ENCODE measurements at regions not wholly inside any gene's neighbourhood (a gene's known extent, or its start where the extent isn't known, plus 50 kb on each side); places are given as distances from the start of the nearest gene placed in this dataset.
A peak's percentile ranks its signal among the peaks of the same experiment; 100 is the strongest.
"Not testable (repeated sequence)": the region's sequence is repeated elsewhere in the genome, so short reads cannot be mapped to it uniquely, and the experiment has no call there.

- no peak for DNase-seq (ENCODE audit: low read depth, low spot score)
Measured at GRCh38 chr22:23395530-23396361, 184.3 kb downstream of the IGLL1 start.

GRCh38 chr22:23394525-23395326 lies 185.4 kb downstream of the IGLL1 start:
- DNase-seq (ENCODE audit: low read depth, low spot score), result no peak

GRCh38 chr22:23393721-23394320 lies 186.3 kb downstream of the IGLL1 start:
- no peak for DNase-seq (ENCODE audit: low read depth, low spot score)

- not testable (repeated sequence) for DNase-seq (ENCODE audit: low read depth, low spot score)
Measured at GRCh38 chr22:23393199-23393598, 186.9 kb downstream of the IGLL1 start.

GRCh38 chr22:23392420-23393121 lies 187.5 kb downstream of the IGLL1 start:
- DNase-seq (ENCODE audit: low read depth, low spot score), result no peak

GRCh38 chr22:23391022-23391421 lies 189.1 kb downstream of the IGLL1 start:
- no peak for DNase-seq (ENCODE audit: low read depth, low spot score)

- no peak for DNase-seq (ENCODE audit: low read depth, low spot score)
Measured at GRCh38 chr22:23389271-23390071, 190.6 kb downstream of the IGLL1 start.

- DNase-seq (ENCODE audit: low read depth, low spot score), result no peak
Measured at GRCh38 chr22:23388517-23388890, 191.6 kb downstream of the IGLL1 start.

GRCh38 chr22:23387827-23388516 lies 192.1 kb downstream of the IGLL1 start:
- DNase-seq (ENCODE audit: low read depth, low spot score), result no peak

GRCh38 chr22:23386822-23387580 lies 193.1 kb downstream of the IGLL1 start:
- no peak for DNase-seq (ENCODE audit: low read depth, low spot score)

GRCh38 chr22:23385678-23386631 lies 194.1 kb downstream of the IGLL1 start:
- DNase-seq (ENCODE audit: low read depth, low spot score), result peak; percentile 20

GRCh38 chr22:23384923-23385677 lies 195.0 kb downstream of the IGLL1 start:
- no peak for DNase-seq (ENCODE audit: low read depth, low spot score)

GRCh38 chr22:23384431-23384830 lies 195.7 kb downstream of the IGLL1 start:
- DNase-seq (ENCODE audit: low read depth, low spot score), result no peak

GRCh38 chr22:23383491-23384361 lies 196.4 kb downstream of the IGLL1 start:
- no peak for DNase-seq (ENCODE audit: low read depth, low spot score)

- no peak for DNase-seq (ENCODE audit: low read depth, low spot score)
Measured at GRCh38 chr22:23382428-23383218, 197.5 kb downstream of the IGLL1 start.
